PC-3 (cell line): ENCODE measurements at regions not wholly inside any gene's neighbourhood (a gene's known extent, or its start where the extent isn't known, plus 50 kb on each side); places are given as distances from the start of the nearest gene placed in this dataset.

Experiments
- ATAC-seq: fragments of 200-7000 bp; cut with Tn5 transposase; 2 replicates; pipeline ENCODE4 v1.9.1; 2020; ENCODE audit warnings: mild to moderate bottlenecking, moderate library complexity
- BruUV-seq: library from RNA; stranded (reverse); fragments of 400-500 nt; replicated peaks from 2 replicates; lab custom pipeline; 2021; lab: Mats Ljungman, UMichigan
- CTCF ChIA-PET: fragments of 300-600 bp; sonication (Branson Sonifier 250); formaldehyde crosslinking; loops from one replicate; lab custom pipeline; 2022; ENCODE audit warnings: antibody characterized with exemption; lab: Charles Lee
- POLR2A ChIA-PET: fragments of 300-600 bp; sonication (Branson Sonifier 250); formaldehyde crosslinking; loops from one replicate; lab custom pipeline; 2022; ENCODE audit warnings: antibody characterized with exemption; ENCODE audit not compliant: unreplicated experiment; lab: Charles Lee
- DNase-seq: peaks from one replicate; pipeline ENCODE4 v3.0.0-alpha.2; 2015
- H2AFZ ChIP-seq: fragments of 300-600 bp; sonication (generic); 2 replicates; pipeline ENCODE4 v1.6.0; 2016; ENCODE audit warnings: antibody characterized with exemption, low read length
- H3F3A ChIP-seq: fragments of 300-600 bp; sonication (generic); one replicate; pipeline ENCODE4 v1.6.0; 2017; ENCODE audit warnings: antibody characterized with exemption, low read length, control low read depth, mild to moderate bottlenecking; ENCODE audit not compliant: unreplicated experiment
- H3K27ac ChIP-seq: fragments of 300-600 bp; sonication (generic); 2 replicates; pipeline ENCODE4 v1.5.1; 2016; ENCODE audit warnings: mild to moderate bottlenecking, low read length
- H3K27me3 ChIP-seq: fragments of 300-600 bp; sonication (generic); 2 replicates; pipeline ENCODE4 v1.6.1; 2016; ENCODE audit warnings: low read length, mixed read lengths
- H3K36me3 ChIP-seq: fragments of 300-600 bp; sonication (generic); 2 replicates; pipeline ENCODE4 v1.6.1; 2016; ENCODE audit warnings: low read depth, mixed run types, low read length, mixed read lengths
- H3K4me1 ChIP-seq: fragments of 300-600 bp; sonication (generic); 2 replicates; pipeline ENCODE4 v1.5.1; 2016; ENCODE audit warnings: low read length; ENCODE audit not compliant: insufficient read depth
- H3K4me2 ChIP-seq: fragments of 300-600 bp; sonication (generic); 2 replicates; pipeline ENCODE4 v1.6.0; 2016; ENCODE audit warnings: low read length
- H3K4me3 ChIP-seq: fragments of 300-600 bp; sonication (generic); 2 replicates; pipeline ENCODE4 v1.5.1; 2016; ENCODE audit warnings: mild to moderate bottlenecking, low read length, mixed read lengths
- H3K79me2 ChIP-seq: fragments of 300-600 bp; sonication (generic); 2 replicates; pipeline ENCODE4 v1.6.1; 2017; ENCODE audit warnings: low read length, mixed read lengths
- H3K9ac ChIP-seq: fragments of 300-600 bp; sonication (generic); 2 replicates; pipeline ENCODE4 v1.6.0; 2016; ENCODE audit warnings: mild to moderate bottlenecking, low read length
- H3K9me2 ChIP-seq: fragments of 300-600 bp; sonication (generic); replicated peaks from 2 replicates; pipeline ENCODE4 v1.6.1; 2016; ENCODE audit warnings: mixed run types, low read length, mixed read lengths
- H3K9me3 ChIP-seq: fragments of 300-600 bp; sonication (generic); 2 replicates; pipeline ENCODE4 v1.6.1; 2016; ENCODE audit warnings: low read length, mixed read lengths
- H4K20me1 ChIP-seq: fragments of 300-600 bp; sonication (generic); 2 replicates; pipeline ENCODE4 v1.6.1; 2016; ENCODE audit warnings: low read length, mixed read lengths
- CTCF ChIP-seq: fragments of 300-600 bp; sonication (generic); conservative IDR thresholded peaks from 2 replicates; pipeline ENCODE4 v1.5.1; 2017; ENCODE audit warnings: antibody characterized with exemption, low read depth, mild to moderate bottlenecking, low read length
- EZH2 ChIP-seq: fragments of 300-600 bp; sonication (generic); IDR thresholded peaks from one replicate; pipeline ENCODE4 v1.6.1; 2017; ENCODE audit warnings: antibody characterized with exemption, mild to moderate bottlenecking, low read length; ENCODE audit not compliant: unreplicated experiment
- EZH2phosphoT487 ChIP-seq: fragments of 300-600 bp; sonication (generic); IDR thresholded peaks from 2 replicates; pipeline ENCODE4 v1.6.1; 2018; ENCODE audit warnings: mild to moderate bottlenecking, antibody characterized with exemption, low read length, borderline replicate concordance
- intact Hi-C: fragments of 100-400 bp; cut with micrococcal nuclease; formaldehyde crosslinking; loops from 2 replicates; pipeline ENCODE4 v1.9.0; 2023

GRCh38 chr2:42939411-42940206 lies 147.2 kb upstream of the HAAO start:
- no peaks in the 10 kb centered on the region for H3K79me2 ChIP-seq
- H3K9ac ChIP-seq = no peak overlapping the region
- no peaks in the 10 kb centered on the region for H3F3A ChIP-seq
- no peaks in the 10 kb centered on the region for H3K9me3 ChIP-seq
- H4K20me1 ChIP-seq = no peaks in the 10 kb centered on the region
- BruUV-seq = no TSS peak
- POLR2A ChIA-PET = no interaction called here
- no peak overlapping the region for H3K4me3 ChIP-seq
- ATAC-seq (no peak), DNase-seq (no peak)
- H3K36me3 ChIP-seq = no peaks in the 10 kb centered on the region
- H3K27ac ChIP-seq = no peak overlapping the region
- H3K27me3 ChIP-seq = no peaks in the 10 kb centered on the region
- CTCF ChIA-PET = no interaction called here
- TF ChIP-seq EZH2phosphoT487 = no peak
- no peak for TF ChIP-seq EZH2
- no peak for TF ChIP-seq CTCF
- no peak overlapping the region for H2AFZ ChIP-seq
- intact Hi-C loops = loop anchor here (5.0 kb wide), 1 partner anchor 82 kb away; no protein-coding TSS in a partner anchor
- H3K4me1 ChIP-seq = no peaks in the 10 kb centered on the region
- no peaks in the 10 kb centered on the region for H3K9me2 ChIP-seq
- no peak overlapping the region for H3K4me2 ChIP-seq

GRCh38 chr2:42938671-42939370 lies 146.4 kb upstream of the HAAO start:
- Histone ChIP-seq H3K27me3 (no peaks in the 10 kb centered on the region), H3K4me2 (no peak overlapping the region), H2AFZ (no peak overlapping the region), H3K27ac (no peak overlapping the region), H3K9me2 (no peaks in the 10 kb centered on the region), H3K4me3 (no peak overlapping the region), H4K20me1 (no peaks in the 10 kb centered on the region), H3K36me3 (no peaks in the 10 kb centered on the region), H3K79me2 (no peaks in the 10 kb centered on the region), H3K9me3 (no peaks in the 10 kb centered on the region), H3F3A (no peaks in the 10 kb centered on the region), H3K4me1 (no peaks in the 10 kb centered on the region), H3K9ac (no peak overlapping the region)
- POLR2A ChIA-PET = no interaction called here
- TF ChIP-seq EZH2 (no peak), CTCF (no peak), EZH2phosphoT487 (no peak)
- CTCF ChIA-PET = no interaction called here
- no peak for DNase-seq
- no peak for ATAC-seq
- intact Hi-C loops = no loop called here
- BruUV-seq = no TSS peak
